Urinary bladder (tissue), 3 donors: ENCODE measurements at regions not wholly inside any gene's neighbourhood (a gene's known extent, or its start where the extent isn't known, plus 50 kb on each side); places are given as distances from the start of the nearest gene placed in this dataset.

ENCODE experiments used
- DNase-seq: peaks from one replicate; pipeline ENCODE4 v3.0.0-alpha.2; 2015; ENCODE audit errors: extremely low spot score
- H3K27ac ChIP-seq: one replicate; pipeline ENCODE4 v1.5.1; 2013; ENCODE audit warnings: low read depth, mild to moderate bottlenecking, moderate library complexity
- H3K36me3 ChIP-seq: one replicate; pipeline ENCODE4 v1.6.1; 2013; ENCODE audit warnings: mild to moderate bottlenecking, moderate library complexity; ENCODE audit not compliant: insufficient read depth
- H3K4me1 ChIP-seq: one replicate; pipeline ENCODE4 v1.6.1; 2013; ENCODE audit warnings: mild to moderate bottlenecking, moderate library complexity; ENCODE audit not compliant: insufficient read depth
- H3K4me3 ChIP-seq: one replicate; pipeline ENCODE4 v1.5.1; 2013; ENCODE audit warnings: low read depth, low read length
- WGBS: extraction: QIAGEN DNeasy Blood & Tissue Kit; methylation state at CpG from one replicate; pipeline ENCODE4 v1.1.7; 2013; 5-methylcytosine and 5-hydroxymethylcytosine counted together
- donor health status: healthy with polysubstance abuse.
- donor health status: healthy.

DNA sequence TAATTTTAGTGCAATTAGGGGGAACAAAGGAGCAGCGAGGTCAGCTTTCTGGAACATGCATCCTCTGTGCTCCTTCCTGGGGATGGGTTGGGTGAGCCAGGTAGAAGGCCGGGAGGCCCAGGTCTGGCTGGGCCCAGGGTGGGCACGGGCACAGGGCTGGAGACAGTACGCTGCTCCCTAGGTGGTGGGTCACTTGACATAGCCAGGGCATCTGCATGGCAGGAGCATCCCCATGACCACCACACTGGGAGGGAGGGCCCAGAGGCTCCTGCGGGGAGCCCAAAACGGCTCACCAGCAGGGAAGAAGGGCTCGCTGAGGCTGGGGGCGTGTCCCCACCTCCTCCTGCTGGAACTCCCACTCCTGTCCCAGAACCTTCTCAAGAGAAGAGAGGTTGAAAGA, 216.8 kb downstream of the NXNL2 start:
- peaks cover 1% of the 10 kb centered on the region for H3K4me1 ChIP-seq
- WGBS = 90% methylated on average over 8 of the region's 8 CpGs

DNA sequence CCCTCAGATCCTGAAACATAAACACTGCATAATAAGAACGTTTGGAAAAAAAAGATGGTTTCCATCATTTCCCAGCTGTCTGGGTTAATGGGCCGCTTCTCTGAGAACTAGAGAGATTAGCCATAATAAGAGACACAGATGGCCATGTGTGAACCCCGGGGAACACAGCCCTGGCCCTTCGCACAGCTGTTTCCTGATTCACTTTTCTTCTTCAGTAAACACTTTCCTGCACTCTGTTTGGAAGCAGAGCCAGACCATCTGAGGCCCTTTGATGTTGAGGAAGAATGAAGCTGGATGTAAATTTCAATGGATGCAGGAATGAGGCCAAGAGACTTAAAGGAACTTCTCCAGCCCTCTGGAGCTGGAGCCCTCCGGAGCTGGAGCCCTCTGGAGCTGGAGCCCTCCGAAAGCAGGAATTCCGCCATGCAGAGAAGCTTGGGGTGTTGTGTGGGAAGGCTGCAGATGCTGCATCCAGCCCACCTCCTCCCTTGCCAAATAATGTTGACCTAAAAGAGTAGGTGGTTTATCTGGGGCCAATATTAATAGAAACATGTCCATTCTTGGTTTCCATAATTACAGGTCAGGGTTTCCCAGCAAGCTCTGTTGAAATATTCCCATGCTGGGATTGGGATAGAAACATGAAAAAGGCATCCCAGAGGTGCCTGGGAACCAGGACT, 218.9 kb downstream of the NXNL2 start:
- Histone ChIP-seq H3K27ac (no peak overlapping the region), H3K36me3 (no peaks in the 10 kb centered on the region), H3K4me1 (peaks cover 1% of the 10 kb centered on the region), H3K4me3 (no peak overlapping the region)
- WGBS = 33% methylated on average over 7 of the region's 7 CpGs
- DNase-seq = no peak

More for the DNA sequence above, 216.8 kb downstream of the NXNL2 start:
- DNase-seq = no peak
- H3K4me3 ChIP-seq = no peak overlapping the region
- H3K27ac ChIP-seq = no peak overlapping the region
- H3K36me3 ChIP-seq = no peaks in the 10 kb centered on the region

DNA sequence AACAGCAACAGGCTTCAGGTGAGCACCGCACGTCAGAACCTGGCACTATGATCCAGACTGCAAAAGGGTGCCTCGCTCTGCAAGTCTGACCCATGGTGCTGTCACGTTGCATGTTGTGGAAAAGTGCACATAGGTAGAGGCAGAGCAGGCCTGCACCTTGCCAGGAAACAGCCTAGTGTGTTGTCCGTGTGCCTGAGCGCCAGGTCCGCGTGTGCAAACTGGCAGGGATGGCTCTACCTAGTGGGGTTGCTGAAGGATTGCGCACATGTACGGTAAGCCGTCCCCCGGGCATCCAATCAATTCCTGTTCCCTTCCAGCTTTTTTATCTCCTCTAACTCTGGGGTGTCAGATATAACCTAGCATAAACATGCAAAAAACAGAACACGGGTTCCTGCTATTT, 219.5 kb downstream of the NXNL2 start:
- H3K27ac ChIP-seq = no peak overlapping the region
- no peaks in the 10 kb centered on the region for H3K36me3 ChIP-seq
- 74% methylated on average over 13 of the region's 13 CpGs for WGBS
- no peak for DNase-seq
- no peak overlapping the region for H3K4me3 ChIP-seq
- H3K4me1 ChIP-seq = peaks cover 1% of the 10 kb centered on the region

DNA sequence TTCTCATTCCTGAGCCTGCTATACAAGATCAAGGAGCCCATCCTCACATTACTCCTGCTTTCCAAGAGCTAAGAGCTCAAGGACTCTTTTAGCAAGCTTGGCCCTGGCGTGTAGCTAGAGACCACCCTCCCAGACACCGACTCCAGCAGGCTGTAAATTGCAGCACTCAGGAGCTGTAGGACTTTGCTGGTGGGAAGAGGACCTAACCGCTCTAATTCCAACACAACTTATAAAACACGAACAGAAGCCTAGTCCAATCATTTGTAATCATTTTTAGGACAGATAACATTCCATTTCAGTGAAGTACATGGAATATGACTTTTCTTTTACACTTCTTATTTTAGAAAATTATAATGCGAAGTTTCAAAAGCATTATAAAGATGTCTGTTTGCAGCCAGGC, 219.9 kb downstream of the NXNL2 start:
- DNase-seq = no peak
- Histone ChIP-seq H3K36me3 (no peaks in the 10 kb centered on the region), H3K27ac (no peak overlapping the region), H3K4me1 (peaks cover 1% of the 10 kb centered on the region), H3K4me3 (no peak overlapping the region)
- 33% methylated on average over 5 of the region's 5 CpGs for WGBS

DNA sequence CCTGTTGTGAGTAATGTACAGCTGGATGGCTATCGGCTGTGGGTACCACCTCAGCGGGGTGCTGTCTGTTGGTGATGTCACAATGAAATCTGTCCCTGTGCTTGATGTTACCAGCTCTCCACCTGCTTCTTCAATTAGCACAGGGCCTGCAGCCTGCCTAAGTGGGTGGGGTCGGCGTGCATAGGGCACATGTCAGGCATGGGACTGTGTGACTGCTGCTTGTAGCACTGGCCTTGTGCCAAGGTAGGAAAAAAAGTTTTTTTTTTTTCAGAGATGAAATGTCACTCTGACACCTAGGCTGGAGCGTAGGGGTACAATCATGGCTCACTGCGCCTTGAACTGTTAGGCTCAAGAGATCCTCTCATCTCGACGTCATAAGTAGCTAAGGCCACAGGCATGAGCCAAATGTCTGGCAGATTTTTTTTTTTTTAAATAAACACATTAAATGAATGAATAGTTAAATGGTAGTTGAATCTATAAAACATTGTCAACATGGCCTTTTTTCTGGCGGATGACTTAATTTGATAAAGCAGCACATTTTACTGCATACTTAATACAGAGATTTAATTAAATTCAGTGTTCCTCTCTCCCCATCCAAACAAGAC, 222.5 kb downstream of the NXNL2 start:
- no peak for DNase-seq
- Histone ChIP-seq H3K27ac (no peak overlapping the region), H3K4me1 (peaks cover 1% of the 10 kb centered on the region), H3K4me3 (no peak overlapping the region), H3K36me3 (no peaks in the 10 kb centered on the region)
- WGBS = 87% methylated on average over 9 of the region's 9 CpGs

DNA sequence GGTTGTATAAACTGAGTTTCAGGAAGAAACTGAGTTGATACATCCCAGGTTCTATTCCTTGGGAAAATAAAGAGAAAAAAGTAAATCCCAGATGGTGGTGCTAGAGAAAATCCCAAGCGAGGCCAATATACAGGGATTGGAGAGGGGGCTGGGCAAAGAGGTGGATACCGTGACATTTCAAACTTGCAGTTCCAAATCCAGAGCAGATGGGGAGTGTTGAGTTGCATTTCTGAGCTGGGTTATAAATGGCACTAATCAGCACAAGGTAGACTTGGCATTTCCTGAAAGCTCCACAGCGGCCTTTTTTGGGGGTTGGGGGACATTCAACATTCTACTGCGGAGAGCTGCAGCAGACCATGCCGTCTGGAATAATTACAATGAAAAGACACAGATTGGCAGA, 224.4 kb downstream of the NXNL2 start:
- no peak overlapping the region for H3K4me3 ChIP-seq
- no peak for DNase-seq
- H3K4me1 ChIP-seq = no peaks in the 10 kb centered on the region
- WGBS = 79% methylated on average over 5 of the region's 5 CpGs
- H3K27ac ChIP-seq = no peak overlapping the region
- no peaks in the 10 kb centered on the region for H3K36me3 ChIP-seq

DNA sequence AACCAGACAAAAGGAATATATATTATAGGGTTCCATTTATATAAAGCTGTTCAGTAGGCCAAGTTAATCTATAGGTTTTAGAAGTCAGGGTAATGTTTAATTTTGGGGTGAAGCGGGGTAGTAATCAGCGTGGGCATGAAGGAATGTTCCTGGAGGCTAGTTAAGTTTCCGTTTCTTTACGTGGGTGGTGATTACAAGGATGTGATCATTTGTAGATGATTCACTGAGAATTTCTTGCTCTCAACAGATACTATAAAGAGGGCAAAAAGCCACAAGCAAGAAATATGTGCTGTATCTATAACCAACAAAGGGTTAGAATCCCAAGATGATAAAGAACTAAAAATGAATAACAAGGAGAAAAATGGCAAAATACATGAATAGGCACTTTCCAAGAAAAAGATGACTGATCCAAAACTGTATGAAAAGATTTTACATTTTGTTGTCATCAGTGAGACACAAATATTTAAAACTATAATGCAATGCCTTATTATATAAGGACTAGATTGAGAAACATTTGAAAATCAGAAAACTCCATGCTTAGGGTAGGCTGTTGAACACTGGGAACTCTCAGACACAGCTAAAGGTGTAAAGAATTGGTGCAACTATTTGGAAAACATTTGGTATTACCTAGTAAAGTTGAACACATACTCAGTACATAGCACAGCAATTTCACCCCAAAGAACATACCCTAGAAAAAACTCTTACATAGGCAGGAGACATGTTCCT, 224.3 kb upstream of the S1PR3 start:
- Histone ChIP-seq H3K27ac (no peak overlapping the region), H3K36me3 (no peaks in the 10 kb centered on the region), H3K4me1 (no peaks in the 10 kb centered on the region), H3K4me3 (no peak overlapping the region)
- WGBS = 74% methylated on average over 4 of the region's 4 CpGs
- no peak for DNase-seq

DNA sequence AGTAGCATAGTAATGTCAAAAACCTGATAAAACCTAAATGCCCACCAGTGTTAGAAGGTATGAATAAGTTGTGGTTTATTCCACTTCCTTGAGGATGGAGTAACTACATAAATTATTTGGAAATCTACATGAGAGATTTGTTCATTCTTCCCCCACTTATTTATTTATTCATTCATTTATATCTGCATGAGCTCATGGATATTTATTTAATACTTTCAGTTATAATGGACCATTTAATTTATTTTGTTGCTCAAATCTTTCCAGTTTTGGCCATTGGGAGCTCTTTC, 223.8 kb upstream of the S1PR3 start:
- Histone ChIP-seq H3K4me1 (no peaks in the 10 kb centered on the region), H3K4me3 (no peak overlapping the region), H3K36me3 (no peaks in the 10 kb centered on the region), H3K27ac (no peak overlapping the region)
- DNase-seq = no peak

DNA sequence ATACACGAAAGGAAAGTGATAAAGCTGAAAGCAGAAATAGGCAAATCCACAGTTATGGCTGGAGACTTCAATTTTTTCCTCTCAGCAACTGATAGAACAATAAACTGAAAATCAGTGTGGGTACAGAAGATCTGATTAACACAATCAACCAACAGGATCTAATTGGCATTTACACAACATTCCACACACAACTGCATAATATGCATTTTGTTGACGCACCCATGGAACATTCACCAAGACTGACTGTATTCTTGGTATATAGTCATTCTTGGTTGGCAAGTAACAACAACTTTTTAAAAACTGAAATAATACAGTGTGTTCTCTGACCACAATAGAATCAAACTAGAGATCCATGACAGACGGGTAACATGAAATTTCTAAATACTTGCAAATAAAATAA, 218.7 kb upstream of the S1PR3 start:
- 87% methylated on average over 3 of the region's 3 CpGs for WGBS
- H3K4me1 ChIP-seq = no peaks in the 10 kb centered on the region
- H3K4me3 ChIP-seq = no peak overlapping the region
- H3K36me3 ChIP-seq = no peaks in the 10 kb centered on the region
- DNase-seq = no peak
- no peak overlapping the region for H3K27ac ChIP-seq

DNA sequence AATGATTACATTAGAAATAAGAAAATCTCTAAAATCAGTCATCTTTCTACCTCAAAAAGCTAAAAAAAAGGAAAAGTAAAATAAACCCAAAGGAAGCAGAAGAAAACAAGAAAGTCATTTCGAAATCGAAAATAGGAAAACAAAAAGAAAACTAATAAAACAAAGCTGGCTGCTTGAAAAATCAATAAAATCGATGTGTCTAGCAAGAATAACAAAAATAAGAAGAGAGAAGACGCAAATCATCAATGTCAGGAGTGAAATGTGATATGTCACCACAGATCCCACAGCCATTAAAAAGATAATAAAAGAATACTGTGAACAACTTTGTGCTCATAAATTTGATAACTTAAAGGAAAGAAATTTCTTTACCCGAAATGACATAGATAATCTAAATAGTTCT, 218.1 kb upstream of the S1PR3 start:
- Histone ChIP-seq H3K27ac (no peak overlapping the region), H3K36me3 (no peaks in the 10 kb centered on the region), H3K4me3 (no peak overlapping the region), H3K4me1 (no peaks in the 10 kb centered on the region)
- DNase-seq = no peak
- WGBS = 78% methylated on average over 5 of the region's 5 CpGs

DNA sequence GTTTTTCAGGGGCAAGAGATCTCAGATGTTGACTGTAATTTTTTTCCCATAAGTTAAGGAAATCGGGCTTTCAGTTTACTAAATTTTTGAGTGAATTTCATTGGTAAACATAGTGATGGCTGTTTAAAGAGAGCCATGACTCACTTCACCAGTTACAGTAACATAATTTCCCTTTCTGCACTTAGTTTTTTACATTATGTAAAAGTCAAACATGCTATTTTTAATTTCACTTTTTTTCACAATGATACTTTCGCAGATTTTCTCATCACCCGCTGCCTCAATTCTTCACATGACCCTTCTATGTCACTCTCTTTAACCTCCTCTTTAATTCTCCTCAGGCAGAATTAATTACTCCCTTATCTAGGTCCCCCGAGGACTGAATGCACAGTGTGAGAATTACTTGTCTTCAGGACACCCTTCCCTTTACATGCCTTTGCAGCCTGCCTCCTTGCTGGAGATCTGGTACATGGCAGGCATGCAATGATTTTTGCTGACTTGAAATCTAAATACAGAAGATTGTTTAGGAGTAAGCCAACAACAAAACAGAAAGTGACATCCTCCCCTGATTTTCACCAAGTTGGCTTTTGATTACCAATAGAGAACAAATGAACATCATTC, 217.5 kb upstream of the S1PR3 start:
- Histone ChIP-seq H3K4me3 (no peak overlapping the region), H3K4me1 (no peaks in the 10 kb centered on the region), H3K27ac (no peak overlapping the region), H3K36me3 (no peaks in the 10 kb centered on the region)
- DNase-seq = no peak
- 66% methylated on average over 4 of the region's 4 CpGs for WGBS

DNA sequence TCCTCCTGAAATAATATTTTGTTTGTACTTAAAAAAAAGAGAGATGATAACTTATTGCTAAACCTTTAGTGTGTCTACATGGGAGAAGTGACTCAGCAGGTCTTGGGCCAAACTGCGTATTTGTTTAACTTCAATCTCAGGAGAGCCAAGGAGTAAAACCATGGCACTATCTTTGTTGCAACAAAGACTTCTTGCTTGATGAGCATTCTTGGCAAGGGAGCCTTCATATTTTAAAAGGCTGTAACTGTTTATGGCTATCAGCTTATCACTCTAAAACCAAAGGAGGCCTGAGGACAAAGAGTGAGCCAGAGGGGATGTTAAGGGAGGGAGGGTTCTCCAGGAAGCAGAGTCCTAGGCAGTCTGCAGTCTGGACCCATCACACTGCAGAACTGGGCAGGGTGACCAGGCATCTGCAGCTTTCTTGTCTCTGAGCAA, 216.2 kb upstream of the S1PR3 start:
- H3K4me3 ChIP-seq = no peak overlapping the region
- H3K4me1 ChIP-seq = no peaks in the 10 kb centered on the region
- no peak for DNase-seq
- WGBS = 24% methylated on average over 1 of the region's 1 CpG
- H3K27ac ChIP-seq = no peak overlapping the region
- no peaks in the 10 kb centered on the region for H3K36me3 ChIP-seq

DNA sequence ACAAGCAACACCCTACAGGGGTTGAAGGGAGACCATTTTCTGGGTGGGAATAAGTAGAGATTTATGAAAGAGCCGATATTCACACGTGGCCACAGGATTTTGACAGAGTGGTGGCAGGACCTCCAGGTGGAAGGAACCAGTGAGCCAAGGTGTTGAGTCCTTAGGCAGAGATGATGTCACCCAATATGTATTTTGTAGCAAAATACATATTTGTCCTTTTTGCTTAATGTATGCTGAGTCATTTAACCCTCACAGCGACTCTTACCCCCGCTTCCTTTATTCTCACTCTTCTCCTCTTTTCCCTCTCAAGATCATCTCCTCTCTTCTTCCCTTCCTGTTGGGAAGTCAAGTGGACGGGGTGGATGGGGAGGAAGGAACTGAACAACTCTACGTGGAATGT, 215.7 kb upstream of the S1PR3 start:
- 82% methylated on average over 6 of the region's 6 CpGs for WGBS
- H3K4me3 ChIP-seq = no peak overlapping the region
- no peak overlapping the region for H3K27ac ChIP-seq
- H3K4me1 ChIP-seq = no peaks in the 10 kb centered on the region
- DNase-seq = no peak
- H3K36me3 ChIP-seq = no peaks in the 10 kb centered on the region

DNA sequence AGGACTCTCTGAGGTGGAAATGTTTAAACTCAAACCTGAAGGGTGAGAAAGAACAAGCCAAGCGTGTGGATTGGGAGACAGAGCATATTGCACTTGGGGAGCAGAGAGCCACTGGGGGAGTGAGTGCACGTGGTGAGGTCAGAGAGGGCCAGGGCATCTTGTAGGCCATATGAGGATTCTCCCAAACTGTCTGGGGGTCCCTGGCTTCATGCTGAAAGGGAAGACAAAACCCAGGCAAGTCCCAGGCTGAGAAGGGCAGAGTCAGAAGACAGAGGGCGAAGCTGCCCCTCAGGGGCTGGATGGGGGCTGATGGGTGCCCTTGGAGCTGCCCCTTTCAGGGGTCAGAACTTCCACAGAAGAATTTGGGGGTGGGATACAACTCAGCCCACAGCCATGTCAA, 215.3 kb upstream of the S1PR3 start:
- Histone ChIP-seq H3K4me3 (no peak overlapping the region), H3K27ac (no peak overlapping the region), H3K36me3 (no peaks in the 10 kb centered on the region), H3K4me1 (no peaks in the 10 kb centered on the region)
- WGBS = 95% methylated on average over 3 of the region's 3 CpGs
- DNase-seq = no peak
